GM23248 (cell line): ENCODE measurements at regions not wholly inside any gene's neighbourhood (a gene's known extent, or its start where the extent isn't known, plus 50 kb on each side); places are given as distances from the start of the nearest gene placed in this dataset.

Experiments used
- DNase-seq: peaks from one replicate; pipeline ENCODE4 v3.0.0-alpha.2; 2015
- H2AFZ ChIP-seq: fragments of 200-600 bp; sonication (generic); 2 replicates; pipeline ENCODE4 v1.6.1; 2016; ENCODE audit warnings: antibody characterized with exemption
- H3F3A ChIP-seq: fragments of 200-600 bp; sonication (generic); 2 replicates; pipeline ENCODE4 v1.6.1; 2016; ENCODE audit warnings: mild to moderate bottlenecking, antibody characterized with exemption, mixed run types; ENCODE audit not compliant: insufficient read depth
- H3K27ac ChIP-seq: fragments of 200-600 bp; sonication (generic); 2 replicates; pipeline ENCODE4 v1.5.1; 2016; ENCODE audit warnings: mild to moderate bottlenecking
- H3K27me3 ChIP-seq: fragments of 200-600 bp; sonication (generic); replicated peaks from 2 replicates; pipeline ENCODE4 v1.6.1; 2016; ENCODE audit warnings: mild to moderate bottlenecking; ENCODE audit not compliant: insufficient read depth
- H3K36me3 ChIP-seq: fragments of 200-600 bp; sonication (generic); 2 replicates; pipeline ENCODE4 v1.6.1; 2016; ENCODE audit warnings: low read depth, mild to moderate bottlenecking
- H3K4me1 ChIP-seq: fragments of 200-600 bp; sonication (generic); 2 replicates; pipeline ENCODE4 v1.6.1; 2016; ENCODE audit warnings: mild to moderate bottlenecking; ENCODE audit not compliant: insufficient read depth
- H3K4me2 ChIP-seq: fragments of 200-600 bp; sonication (generic); one replicate; pipeline ENCODE4 v1.6.1; 2016; ENCODE audit warnings: mild to moderate bottlenecking; ENCODE audit not compliant: unreplicated experiment
- H3K4me3 ChIP-seq: fragments of 200-600 bp; sonication (generic); 2 replicates; pipeline ENCODE4 v1.5.1; 2016; ENCODE audit warnings: mild to moderate bottlenecking
- H3K79me2 ChIP-seq: fragments of 200-600 bp; sonication (generic); 2 replicates; pipeline ENCODE4 v1.6.1; 2016; ENCODE audit warnings: mild to moderate bottlenecking; ENCODE audit not compliant: insufficient read depth
- H3K9ac ChIP-seq: fragments of 200-600 bp; sonication (generic); 2 replicates; pipeline ENCODE4 v1.6.1; 2016; ENCODE audit warnings: mild to moderate bottlenecking
- H3K9me2 ChIP-seq: fragments of 200-600 bp; sonication (generic); 2 replicates; pipeline ENCODE4 v1.6.1; 2016; ENCODE audit warnings: mixed run types, mild to moderate bottlenecking, moderate library complexity; ENCODE audit not compliant: insufficient read depth
- H3K9me3 ChIP-seq: fragments of 200-600 bp; sonication (generic); one replicate; pipeline ENCODE4 v1.6.1; 2017; ENCODE audit warnings: low read depth
- H4K20me1 ChIP-seq: fragments of 200-600 bp; sonication (generic); 2 replicates; pipeline ENCODE4 v1.6.0; 2016; ENCODE audit not compliant: insufficient read depth
- EZH2 ChIP-seq: fragments of 200-600 bp; sonication (generic); IDR thresholded peaks from 2 replicates; pipeline ENCODE4 v1.6.1; 2018; ENCODE audit warnings: antibody characterized with exemption, mild to moderate bottlenecking; ENCODE audit not compliant: insufficient read depth, poor library complexity, severe bottlenecking
- EZH2phosphoT487 ChIP-seq: fragments of 200-600 bp; sonication (generic); IDR thresholded peaks from 2 replicates; pipeline ENCODE4 v1.6.1; 2018; ENCODE audit warnings: antibody characterized with exemption, moderate library complexity, mild to moderate bottlenecking, low read depth; ENCODE audit not compliant: insufficient read depth
- WGBS, 2 experiments: methylation state at CpG; one replicate each; pipeline ENCODE4 v1.1.6; 2015 to 2017; ENCODE audit warnings: low lambda C conversion rate in 2 of 2, low coverage in 1 of 2; ENCODE audit errors: missing lambda C conversion rate in 2 of 2; 5-methylcytosine and 5-hydroxymethylcytosine counted together
- in situ Hi-C: fragments of 300-500 bp; cut with MboI; formaldehyde crosslinking; loops from 2 replicates; pipeline ENCODE4 v1.15.0; 2020

- Histone ChIP-seq H2AFZ (no peak overlapping the region), H3F3A (no peaks in the 10 kb centered on the region), H3K4me1 (no peaks in the 10 kb centered on the region), H3K79me2 (no peaks in the 10 kb centered on the region), H3K4me2 (no peak overlapping the region), H3K27me3 (peaks cover 3% of the 10 kb centered on the region), H3K36me3 (no peaks in the 10 kb centered on the region), H3K4me3 (no peak overlapping the region), H3K9me3 (no peaks in the 10 kb centered on the region), H3K27ac (no peak overlapping the region), H3K9me2 (no peaks in the 10 kb centered on the region), H4K20me1 (no peaks in the 10 kb centered on the region), H3K9ac (no peak overlapping the region)
- TF ChIP-seq EZH2 (no peak), EZH2phosphoT487 (no peak)
- WGBS, 2 experiments: 38 to 47% methylated on average over 2 of the region's 2 CpGs
- no peak for DNase-seq
- in situ Hi-C loops: no loop called here
Measured at GRCh38 chr19:31531326-31531725, 182.1 kb upstream of the TSHZ3 start.

- no peaks in the 10 kb centered on the region for H3K79me2 ChIP-seq
- no peak overlapping the region for H3K9ac ChIP-seq
- no peaks in the 10 kb centered on the region for H4K20me1 ChIP-seq
- no peak overlapping the region for H2AFZ ChIP-seq
- in situ Hi-C loops: no loop called here
- WGBS, 2 experiments: 70 to 72% methylated on average over 8 of the region's 8 CpGs
- no peak overlapping the region for H3K4me2 ChIP-seq
- no peak for TF ChIP-seq EZH2phosphoT487
- no peak for TF ChIP-seq EZH2
- H3K27ac ChIP-seq: no peak overlapping the region
- no peaks in the 10 kb centered on the region for H3K36me3 ChIP-seq
- H3K4me1 ChIP-seq: no peaks in the 10 kb centered on the region
- no peaks in the 10 kb centered on the region for H3K9me3 ChIP-seq
- no peaks in the 10 kb centered on the region for H3K9me2 ChIP-seq
- no peak for DNase-seq
- H3K4me3 ChIP-seq: no peak overlapping the region
- no peaks in the 10 kb centered on the region for H3F3A ChIP-seq
- peaks cover 6% of the 10 kb centered on the region for H3K27me3 ChIP-seq
Measured at GRCh38 chr19:31532034-31532433, 182.8 kb upstream of the TSHZ3 start.

- Histone ChIP-seq H3K27ac (no peak overlapping the region), H3F3A (no peaks in the 10 kb centered on the region), H2AFZ (no peak overlapping the region), H3K36me3 (no peaks in the 10 kb centered on the region), H3K27me3 (peaks cover 12% of the 10 kb centered on the region), H3K9me3 (no peaks in the 10 kb centered on the region), H3K79me2 (no peaks in the 10 kb centered on the region), H3K9ac (no peak overlapping the region), H3K4me1 (no peaks in the 10 kb centered on the region), H4K20me1 (no peaks in the 10 kb centered on the region), H3K9me2 (no peaks in the 10 kb centered on the region), H3K4me2 (no peak overlapping the region), H3K4me3 (no peak overlapping the region)
- TF ChIP-seq EZH2phosphoT487 (no peak), EZH2 (no peak)
- WGBS, 2 experiments: 73 to 95% methylated on average over 3 of the region's 3 CpGs
- in situ Hi-C loops: no loop called here
- DNase-seq: peak; percentile 2
Measured at GRCh38 chr19:31533114-31533513, 183.9 kb upstream of the TSHZ3 start.

GRCh38 chr19:31534231-31534630 is 185.0 kb upstream of the TSHZ3 start:
- Histone ChIP-seq H3K4me2 (no peak overlapping the region), H3K9me3 (no peaks in the 10 kb centered on the region), H3K9ac (no peak overlapping the region), H3K4me3 (no peak overlapping the region), H3K4me1 (no peaks in the 10 kb centered on the region), H2AFZ (no peak overlapping the region), H3K27ac (no peak overlapping the region), H3F3A (no peaks in the 10 kb centered on the region), H3K79me2 (no peaks in the 10 kb centered on the region), H3K36me3 (no peaks in the 10 kb centered on the region), H3K27me3 (peaks cover 12% of the 10 kb centered on the region), H4K20me1 (no peaks in the 10 kb centered on the region), H3K9me2 (no peaks in the 10 kb centered on the region)
- no peak for DNase-seq
- no peak for TF ChIP-seq EZH2
- no peak for TF ChIP-seq EZH2phosphoT487
- in situ Hi-C loops: no loop called here
